NCI-H460 (cell line): ENCODE measurements at regions not wholly inside any gene's neighbourhood (a gene's known extent, or its start where the extent isn't known, plus 50 kb on each side); places are given as distances from the start of the nearest gene placed in this dataset.
"Not testable (repeated sequence)": the region's sequence is repeated elsewhere in the genome, so short reads cannot be mapped to it uniquely, and the experiment has no call there.

Experiments
- DNase-seq: peaks from one replicate; pipeline ENCODE4 v3.0.0-alpha.2; 2016; ENCODE audit warnings: low read depth; ENCODE audit errors: extremely low read depth

GRCh38 chr5:143543358-143544255 is 140.1 kb upstream of the NR3C1 start:
- no peak for DNase-seq

GRCh38 chr5:143542798-143543144 is 139.3 kb upstream of the NR3C1 start:
- DNase-seq: no peak

GRCh38 chr5:143541943-143542797 is 138.7 kb upstream of the NR3C1 start:
- DNase-seq: no peak

GRCh38 chr5:143539742-143540141 is 136.3 kb upstream of the NR3C1 start:
- no peak for DNase-seq

GRCh38 chr5:143537056-143537455 is 133.6 kb upstream of the NR3C1 start:
- DNase-seq: no peak

GRCh38 chr5:143536364-143536763 is 132.9 kb upstream of the NR3C1 start:
- peak; percentile 14 for DNase-seq

- no peak for DNase-seq
Measured at GRCh38 chr5:143534761-143535154, 131.3 kb upstream of the NR3C1 start.

GRCh38 chr5:143533978-143534760 is 130.7 kb upstream of the NR3C1 start:
- no peak for DNase-seq

GRCh38 chr5:143533475-143533874 is 130.0 kb upstream of the NR3C1 start:
- DNase-seq: no peak

GRCh38 chr5:143527808-143528207 is 124.3 kb upstream of the NR3C1 start:
- DNase-seq: no peak

GRCh38 chr5:143525176-143525575 is 121.7 kb upstream of the NR3C1 start:
- no peak for DNase-seq

- DNase-seq: no peak
Measured at GRCh38 chr5:143524338-143524945, 121.0 kb upstream of the NR3C1 start.

- DNase-seq: no peak
Measured at GRCh38 chr5:143521846-143522400, 118.4 kb upstream of the NR3C1 start.

- DNase-seq: no peak
Measured at GRCh38 chr5:143521141-143521540, 117.7 kb upstream of the NR3C1 start.

- not testable (repeated sequence) for DNase-seq
Measured at GRCh38 chr5:143519215-143519614, 115.7 kb upstream of the NR3C1 start.

GRCh38 chr5:143517824-143518223 is 114.3 kb upstream of the NR3C1 start:
- DNase-seq: not testable (repeated sequence)

GRCh38 chr5:143516249-143516648 is 112.8 kb upstream of the NR3C1 start:
- no peak for DNase-seq

- no peak for DNase-seq
Measured at GRCh38 chr5:143515829-143516228, 112.3 kb upstream of the NR3C1 start.

- no peak for DNase-seq
Measured at GRCh38 chr5:143514616-143515335, 111.3 kb upstream of the NR3C1 start.

GRCh38 chr5:143513720-143514119 is 110.2 kb upstream of the NR3C1 start:
- no peak for DNase-seq
